ENCODE measurements at regions not wholly inside any gene's neighbourhood (a gene's known extent, or its start where the extent isn't known, plus 50 kb on each side); places are given as distances from the start of the nearest gene placed in this dataset.

GRCh38 chr10:4231439-4231838 lies 446.4 kb upstream of the KLF6 start:
- TF ChIP-seq POLR2A (IDR thresholded peaks at IDR 0.05) (no peak), CTCF (IDR thresholded peaks at IDR 0.05 in 4 of 5, conservative IDR thresholded peaks at IDR 0.05 in 1 of 5) (no peak)
